ENCODE measurements at regions not wholly inside any gene's neighbourhood (a gene's known extent, or its start where the extent isn't known, plus 50 kb on each side); places are given as distances from the start of the nearest gene placed in this dataset.

DNA sequence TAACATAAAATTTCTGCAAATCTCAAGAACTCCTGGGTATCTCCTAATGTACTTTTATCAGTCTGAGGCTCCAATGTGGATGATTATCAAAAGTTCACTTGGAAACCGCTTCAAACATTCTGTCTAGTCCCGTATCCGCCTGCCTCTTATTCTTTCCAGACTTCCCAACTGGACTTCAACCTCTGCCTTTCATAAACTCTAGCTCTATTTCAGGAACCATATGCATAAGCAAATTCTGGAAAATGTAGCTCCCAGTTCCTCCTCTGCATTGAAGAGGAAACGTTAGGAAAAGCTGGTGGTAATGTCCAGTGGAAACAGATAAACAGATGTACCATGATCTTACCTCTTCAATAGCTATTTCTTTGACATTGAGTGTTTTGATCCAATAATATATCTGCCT lies 285.0 kb downstream of the KCNJ2 start:
- intact Hi-C loops (cut with DNase I), result no loop called here
- Histone ChIP-seq H3K9me3 (ENCODE audit: control insufficient read depth in 2 of 3, insufficient read depth in 1 of 3, low read length in 3 of 3) (no peaks in the 10 kb centered on the region), H3K4me1 (ENCODE audit: control insufficient read depth in 2 of 3, insufficient read depth in 2 of 3, low read depth in 1 of 3, low read length in 3 of 3) (no peaks in the 10 kb centered on the region), H3K4me3 (ENCODE audit: low read length in 3 of 3) (no peak overlapping the region), H3K27ac (ENCODE audit: low read depth in 2 of 2, low read length in 2 of 2) (no peak overlapping the region), H3K36me3 (ENCODE audit: control insufficient read depth in 2 of 3, insufficient read depth in 3 of 3, low read length in 3 of 3) (no peaks in the 10 kb centered on the region), H3K9ac (ENCODE audit: low read length in 3 of 3) (no peak overlapping the region), H3K27me3 (ENCODE audit: control insufficient read depth, insufficient read depth, low read length) (no peaks in the 10 kb centered on the region)
- TF ChIP-seq, protein P1, sequence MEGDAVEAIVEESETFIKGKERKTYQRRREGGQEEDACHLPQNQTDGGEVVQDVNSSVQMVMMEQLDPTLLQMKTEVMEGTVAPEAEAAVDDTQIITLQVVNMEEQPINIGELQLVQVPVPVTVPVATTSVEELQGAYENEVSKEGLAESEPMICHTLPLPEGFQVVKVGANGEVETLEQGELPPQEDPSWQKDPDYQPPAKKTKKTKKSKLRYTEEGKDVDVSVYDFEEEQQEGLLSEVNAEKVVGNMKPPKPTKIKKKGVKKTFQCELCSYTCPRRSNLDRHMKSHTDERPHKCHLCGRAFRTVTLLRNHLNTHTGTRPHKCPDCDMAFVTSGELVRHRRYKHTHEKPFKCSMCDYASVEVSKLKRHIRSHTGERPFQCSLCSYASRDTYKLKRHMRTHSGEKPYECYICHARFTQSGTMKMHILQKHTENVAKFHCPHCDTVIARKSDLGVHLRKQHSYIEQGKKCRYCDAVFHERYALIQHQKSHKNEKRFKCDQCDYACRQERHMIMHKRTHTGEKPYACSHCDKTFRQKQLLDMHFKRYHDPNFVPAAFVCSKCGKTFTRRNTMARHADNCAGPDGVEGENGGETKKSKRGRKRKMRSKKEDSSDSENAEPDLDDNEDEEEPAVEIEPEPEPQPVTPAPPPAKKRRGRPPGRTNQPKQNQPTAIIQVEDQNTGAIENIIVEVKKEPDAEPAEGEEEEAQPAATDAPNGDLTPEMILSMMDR (IDR thresholded peaks at IDR 0.05; ENCODE audit: borderline replicate concordance, extremely low read depth, insufficient read depth), result no peak
- FAIRE-seq, result no peak
- DNase-seq, result no peak

DNA sequence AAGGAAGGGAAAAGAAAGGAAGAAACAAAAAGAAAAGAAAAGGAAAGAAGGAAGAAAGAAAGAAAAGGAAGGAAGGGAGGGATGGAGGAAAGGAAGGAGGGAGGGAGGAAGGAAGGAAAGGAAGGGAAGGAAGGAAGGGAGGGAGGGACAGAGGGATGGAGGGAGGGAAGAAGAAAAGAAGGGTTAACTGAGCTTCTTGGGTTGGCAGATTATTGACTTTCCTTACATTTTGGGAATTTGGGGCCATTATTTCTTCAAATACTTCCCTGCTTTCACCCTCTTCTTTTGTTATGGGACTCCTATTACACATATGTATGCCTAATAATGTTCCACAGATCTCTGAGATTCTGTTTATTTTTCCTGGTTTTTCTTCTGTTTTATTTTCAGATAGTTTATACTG lies 285.6 kb downstream of the KCNJ2 start:
- H3K27me3 ChIP-seq (ENCODE audit: control insufficient read depth, insufficient read depth, low read length), result no peaks in the 10 kb centered on the region
- H3K36me3 ChIP-seq (ENCODE audit: control insufficient read depth in 2 of 3, insufficient read depth in 3 of 3, low read length in 3 of 3), result no peaks in the 10 kb centered on the region
- no peak for FAIRE-seq
- TF ChIP-seq, protein P1 (IDR thresholded peaks at IDR 0.05; ENCODE audit: borderline replicate concordance, extremely low read depth, insufficient read depth), result no peak
- H3K4me1 ChIP-seq (ENCODE audit: control insufficient read depth in 2 of 3, insufficient read depth in 2 of 3, low read depth in 1 of 3, low read length in 3 of 3), result no peaks in the 10 kb centered on the region
- H3K9me3 ChIP-seq (ENCODE audit: control insufficient read depth in 2 of 3, insufficient read depth in 1 of 3, low read length in 3 of 3), result no peaks in the 10 kb centered on the region
- DNase-seq, result no peak
- intact Hi-C loops (cut with DNase I), result no loop called here
- no peak overlapping the region for H3K27ac ChIP-seq (ENCODE audit: low read depth in 2 of 2, low read length in 2 of 2)
- H3K9ac ChIP-seq (ENCODE audit: low read length in 3 of 3), result no peak overlapping the region
- H3K4me3 ChIP-seq (ENCODE audit: low read length in 3 of 3), result no peak overlapping the region

DNA sequence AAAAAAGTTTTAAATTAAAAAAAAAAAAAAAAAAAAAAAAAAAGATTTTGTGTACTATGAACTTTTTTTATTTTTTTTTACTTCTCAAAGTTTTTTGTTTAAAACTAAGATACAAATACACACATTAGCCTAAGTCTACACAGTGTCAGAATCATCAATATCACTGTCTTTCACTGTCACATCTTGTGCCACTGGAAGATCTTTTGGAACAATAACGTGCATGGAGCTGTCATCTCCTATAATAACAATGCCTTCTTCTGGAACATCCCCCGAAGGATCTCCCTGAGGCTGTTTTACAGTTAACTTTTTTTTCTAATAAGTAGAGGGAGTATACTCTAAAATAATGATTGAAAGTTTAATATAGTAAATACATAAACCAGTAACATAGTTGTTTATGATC lies 295.7 kb downstream of the KCNJ2 start:
- Histone ChIP-seq H3K27ac (ENCODE audit: low read depth in 2 of 2, low read length in 2 of 2) (no peak overlapping the region), H3K4me3 (ENCODE audit: low read length in 3 of 3) (no peak overlapping the region), H3K27me3 (ENCODE audit: control insufficient read depth, insufficient read depth, low read length) (no peaks in the 10 kb centered on the region), H3K4me1 (ENCODE audit: control insufficient read depth in 2 of 3, insufficient read depth in 2 of 3, low read depth in 1 of 3, low read length in 3 of 3) (no peaks in the 10 kb centered on the region), H3K36me3 (ENCODE audit: control insufficient read depth in 2 of 3, insufficient read depth in 3 of 3, low read length in 3 of 3) (no peaks in the 10 kb centered on the region), H3K9me3 (ENCODE audit: control insufficient read depth in 2 of 3, insufficient read depth in 1 of 3, low read length in 3 of 3) (no peaks in the 10 kb centered on the region), H3K9ac (ENCODE audit: low read length in 3 of 3) (no peak overlapping the region)
- intact Hi-C loops (cut with DNase I), result no loop called here
- no peak for DNase-seq
- TF ChIP-seq, protein P1 (IDR thresholded peaks at IDR 0.05; ENCODE audit: borderline replicate concordance, extremely low read depth, insufficient read depth), result no peak
- FAIRE-seq, result no peak

DNA sequence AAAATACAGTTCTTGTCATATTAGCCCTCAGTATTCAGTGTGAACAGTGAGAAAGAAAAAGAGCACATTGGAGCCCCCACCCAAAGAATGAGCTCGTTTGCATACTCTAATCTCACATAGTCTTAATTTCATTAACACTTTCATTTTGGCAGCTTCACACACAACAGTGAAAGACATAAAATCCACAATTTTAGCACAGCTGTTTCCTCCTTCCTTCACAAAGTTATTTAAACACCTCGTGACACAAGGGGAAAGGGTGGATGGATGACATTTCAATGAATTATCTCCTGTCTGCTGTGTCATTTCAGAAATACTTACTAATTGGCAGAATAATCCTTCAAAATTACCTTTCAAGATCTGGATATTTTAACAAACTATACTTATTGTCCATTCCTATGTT lies 299.3 kb downstream of the KCNJ2 start:
- FAIRE-seq (no peak), DNase-seq (no peak)
- H3K9ac ChIP-seq (ENCODE audit: low read length in 3 of 3), result no peak overlapping the region
- TF ChIP-seq, protein P1 (IDR thresholded peaks at IDR 0.05; ENCODE audit: borderline replicate concordance, extremely low read depth, insufficient read depth), result no peak
- no peak overlapping the region for H3K4me3 ChIP-seq (ENCODE audit: low read length in 3 of 3)
- H3K27me3 ChIP-seq (ENCODE audit: control insufficient read depth, insufficient read depth, low read length), result no peaks in the 10 kb centered on the region
- H3K36me3 ChIP-seq (ENCODE audit: control insufficient read depth in 2 of 3, insufficient read depth in 3 of 3, low read length in 3 of 3), result no peaks in the 10 kb centered on the region
- H3K27ac ChIP-seq (ENCODE audit: low read depth in 2 of 2, low read length in 2 of 2), result no peak overlapping the region
- H3K9me3 ChIP-seq (ENCODE audit: control insufficient read depth in 2 of 3, insufficient read depth in 1 of 3, low read length in 3 of 3), result no peaks in the 10 kb centered on the region
- intact Hi-C loops (cut with DNase I), result no loop called here
- H3K4me1 ChIP-seq (ENCODE audit: control insufficient read depth in 2 of 3, insufficient read depth in 2 of 3, low read depth in 1 of 3, low read length in 3 of 3), result no peaks in the 10 kb centered on the region

Measured in kidney (tissue), 13 donors.